ENCODE measurements at regions not wholly inside any gene's neighbourhood (a gene's known extent, or its start where the extent isn't known, plus 50 kb on each side); places are given as distances from the start of the nearest gene placed in this dataset.

DNA sequence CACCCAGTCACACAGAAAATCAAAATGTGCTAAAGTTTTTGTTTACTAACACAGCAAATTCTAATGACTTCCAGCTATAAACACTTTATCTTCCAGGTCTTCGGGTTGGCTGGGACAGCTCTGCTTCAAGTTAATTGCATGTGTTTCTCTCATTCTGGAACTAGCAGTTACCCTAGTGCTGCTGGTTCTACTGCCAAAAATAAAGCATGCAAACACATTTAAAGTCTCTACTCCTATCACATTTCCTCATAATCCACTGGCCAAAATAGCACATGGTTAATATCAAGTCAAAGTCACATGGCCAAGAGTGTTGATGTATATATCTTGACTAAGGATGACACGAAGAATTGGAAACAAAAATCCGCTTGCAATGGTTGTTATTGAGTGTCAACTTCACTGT is 973.1 kb upstream of the ADGRL2 start:
- DNase-seq: no peak

- no peak for DNase-seq
These were observed 975.7 kb upstream of the ADGRL2 start for GRCh38 chr1:80825067-80825466.

- DNase-seq: no peak
These were observed 982.5 kb upstream of the ADGRL2 start for GRCh38 chr1:80818211-80818610.

- no peak for DNase-seq
These were observed 992.8 kb upstream of the ADGRL2 start for GRCh38 chr1:80807981-80808380.

DNA sequence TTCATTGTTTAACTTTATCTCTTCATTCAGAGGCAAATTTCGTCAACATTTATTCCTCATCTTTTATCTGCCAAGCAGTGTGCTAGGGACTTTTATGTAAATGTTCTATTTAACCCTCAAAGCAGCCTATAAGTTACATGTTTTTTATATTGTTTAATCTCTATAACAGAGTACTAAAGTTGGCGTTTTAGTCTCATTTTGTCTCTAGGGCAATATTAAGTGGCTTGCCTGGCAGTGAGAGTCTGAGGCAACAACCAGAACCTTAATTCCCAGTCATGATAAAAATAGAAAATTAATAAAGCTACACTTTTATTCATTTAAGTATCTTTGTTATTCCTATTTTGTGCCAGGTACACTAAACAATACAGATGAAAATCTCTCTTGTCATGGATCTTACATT is 994.3 kb upstream of the ADGRL2 start:
- no peak for DNase-seq

GRCh38 chr1:80801695-80802094 is 999.0 kb upstream of the ADGRL2 start:
- no peak for DNase-seq

GRCh38 chr1:80799457-80799856 is 1001.3 kb upstream of the ADGRL2 start:
- DNase-seq: no peak

- no peak for DNase-seq
These were observed 1021.5 kb upstream of the ADGRL2 start for GRCh38 chr1:80779275-80779674.

DNA sequence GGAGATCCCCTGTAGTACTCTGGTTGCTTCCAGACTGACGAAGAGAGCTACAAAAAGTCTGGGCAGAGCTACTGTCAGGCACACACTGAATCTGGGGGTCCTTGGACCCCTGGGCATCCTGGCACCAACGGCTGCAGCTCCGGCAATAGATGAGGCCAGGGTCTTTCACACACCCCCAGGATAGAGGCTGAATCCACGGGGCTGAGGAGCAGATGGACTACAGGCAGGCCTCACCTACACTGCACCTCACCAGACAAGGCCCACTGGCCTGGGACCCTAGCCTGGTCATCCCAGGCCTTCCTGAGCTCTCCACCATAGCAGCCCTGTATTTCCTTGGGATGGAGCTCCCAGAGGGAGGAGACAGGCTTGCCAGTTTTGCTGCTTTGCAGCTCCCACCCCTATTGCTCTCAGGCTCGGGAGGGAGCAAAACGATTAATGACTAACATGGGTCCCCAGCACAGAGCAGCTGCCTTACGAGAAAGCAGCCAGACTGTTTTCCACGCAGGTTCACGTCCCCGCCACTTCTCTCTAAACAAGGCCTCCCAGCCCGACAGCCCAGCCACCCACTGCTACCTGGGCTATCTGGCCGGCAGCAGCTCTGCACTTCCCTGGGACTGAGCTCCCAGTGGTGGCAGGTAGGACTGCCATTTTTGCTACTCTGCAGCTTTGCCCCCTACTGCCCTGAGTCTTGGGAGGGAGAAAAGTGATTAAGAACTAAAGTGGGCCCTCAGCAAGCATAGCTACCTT is 1022.5 kb upstream of the ADGRL2 start:
- DNase-seq: no peak

DNA sequence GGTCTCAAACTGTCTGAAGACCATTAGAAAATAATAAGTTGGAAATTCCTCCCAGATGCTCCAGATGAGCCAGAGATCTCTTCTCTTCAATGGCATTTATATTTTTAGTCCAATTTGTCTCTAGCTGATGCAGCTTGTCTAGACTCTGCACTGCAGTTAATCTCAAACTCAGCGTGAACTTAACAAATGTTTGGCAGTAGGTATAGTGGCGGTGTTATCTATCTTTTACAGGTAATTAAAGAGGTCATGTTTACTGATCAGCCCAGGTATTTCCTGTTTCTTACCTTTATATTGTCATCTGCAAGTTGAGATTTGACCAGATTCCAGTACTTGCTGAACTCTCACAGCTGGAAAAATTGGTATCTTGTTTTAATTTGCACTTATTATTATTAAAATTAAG is 1024.5 kb upstream of the ADGRL2 start:
- no peak for DNase-seq

GRCh38 chr1:80769208-80769750 is 1031.5 kb upstream of the ADGRL2 start:
- no peak for DNase-seq

DNA sequence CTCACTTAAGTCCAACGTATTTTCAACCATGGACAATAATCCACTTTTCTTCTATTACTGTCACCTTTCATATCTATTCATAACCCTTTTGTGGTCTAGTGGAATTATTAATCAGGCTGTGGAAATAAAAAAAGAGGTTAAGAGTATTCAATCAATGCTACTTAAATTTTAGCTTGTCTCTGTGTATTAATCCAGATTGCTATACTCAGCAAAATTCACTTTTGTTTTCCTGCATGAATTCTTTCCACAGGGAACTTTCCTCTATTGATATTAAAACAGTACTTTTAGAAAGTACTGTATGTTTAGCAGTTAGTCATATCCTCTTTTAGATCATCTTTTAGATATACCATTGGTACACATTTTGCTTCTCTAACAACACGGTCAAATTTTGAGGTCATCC is 1033.0 kb upstream of the ADGRL2 start:
- DNase-seq: no peak

DNA sequence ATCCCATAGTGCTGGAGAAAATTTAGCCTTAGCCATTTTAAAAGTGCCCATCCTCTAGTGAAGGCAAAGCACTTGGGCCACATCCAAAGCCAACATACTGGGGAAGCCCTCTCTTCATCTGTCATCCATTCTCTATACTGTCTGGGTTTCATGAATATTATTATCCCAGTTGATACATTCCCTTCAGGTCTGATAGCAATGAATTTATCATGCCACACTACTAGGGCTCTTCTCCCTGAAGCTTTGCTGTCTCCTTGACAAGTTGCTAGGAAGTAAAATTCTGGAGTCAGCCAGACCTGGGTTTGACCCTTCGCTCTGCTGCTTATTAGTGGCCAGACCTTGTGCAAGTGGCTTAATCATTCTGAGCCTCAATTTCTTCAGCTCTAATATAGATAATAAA is 1041.4 kb upstream of the ADGRL2 start:
- no peak for DNase-seq

DNA sequence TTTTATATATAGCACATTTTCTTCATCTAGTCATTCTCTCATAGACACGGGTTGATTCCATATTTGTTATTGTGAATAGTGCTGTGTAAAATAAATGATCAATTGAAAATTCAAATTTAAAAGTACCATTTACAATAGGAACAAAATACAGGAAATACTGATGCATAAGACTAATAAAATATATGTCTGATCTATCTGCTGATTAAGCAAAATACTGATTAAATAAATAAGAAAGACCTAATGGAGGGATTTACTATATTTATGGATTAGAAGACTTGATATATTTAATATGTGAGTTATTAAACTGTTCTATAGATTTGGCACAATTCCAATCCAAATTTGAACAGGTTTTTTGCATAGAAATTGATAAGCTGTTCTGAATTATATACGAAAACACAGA is 1044.8 kb upstream of the ADGRL2 start:
- DNase-seq: no peak

DNA sequence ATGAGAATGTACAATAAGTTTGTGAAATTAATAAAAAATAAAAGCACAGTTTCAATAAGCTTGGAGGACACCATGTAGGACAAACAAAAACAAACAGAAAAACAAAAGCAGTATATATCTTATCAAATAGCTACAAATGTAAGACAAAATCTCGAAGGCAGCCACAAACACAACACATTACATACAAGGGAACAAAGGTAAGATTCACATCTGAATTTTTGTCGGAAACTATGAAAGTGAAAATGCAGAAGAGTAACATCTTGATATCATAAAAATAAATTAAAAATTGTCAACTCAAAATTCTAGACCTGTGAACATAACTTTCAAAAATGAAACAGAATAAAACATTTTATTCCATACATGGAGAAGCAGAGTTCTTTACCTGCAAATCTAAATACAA is 1049.5 kb upstream of the ADGRL2 start:
- no peak for DNase-seq

DNA sequence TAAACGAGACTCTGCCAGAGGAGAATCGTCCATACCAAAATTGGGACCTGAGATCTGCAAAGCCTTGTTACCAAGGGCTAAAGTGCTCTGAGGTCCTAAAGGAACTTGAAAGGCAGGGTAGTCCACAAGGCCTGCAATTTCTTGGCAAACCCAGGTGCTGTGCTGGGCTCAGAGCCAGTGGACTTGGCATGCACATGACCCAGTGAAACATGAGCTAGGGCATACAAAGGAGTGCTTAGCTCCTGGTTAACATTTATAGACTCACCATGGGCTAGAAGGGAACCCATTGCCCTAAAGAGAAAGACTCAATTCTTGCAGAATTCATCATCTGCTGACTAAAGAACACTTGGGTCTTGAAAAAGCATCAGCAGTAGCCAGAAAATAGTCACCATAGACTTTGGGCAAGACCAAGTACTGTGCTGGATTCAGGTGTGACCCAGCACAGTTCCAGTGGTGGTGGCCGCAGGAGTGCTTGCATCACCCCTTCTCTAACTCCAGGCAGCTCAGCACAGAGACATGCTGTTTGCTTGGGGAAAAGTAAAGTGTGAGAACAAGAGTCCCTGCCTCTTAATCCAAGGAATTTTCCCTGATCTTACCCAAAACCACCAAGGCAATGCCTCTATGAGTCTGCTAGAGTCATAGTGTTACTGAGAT is 1069.4 kb upstream of the ADGRL2 start:
- no peak for DNase-seq

GRCh38 chr1:80722611-80723010 is 1078.1 kb upstream of the ADGRL2 start:
- DNase-seq: no peak

- no peak for DNase-seq
These were observed 1094.2 kb upstream of the ADGRL2 start for GRCh38 chr1:80706526-80706925.

GRCh38 chr1:80678438-80678837 is 1122.3 kb upstream of the ADGRL2 start:
- no peak for DNase-seq

- no peak for DNase-seq
These were observed 1125.3 kb upstream of the ADGRL2 start for GRCh38 chr1:80675454-80675853.

DNA sequence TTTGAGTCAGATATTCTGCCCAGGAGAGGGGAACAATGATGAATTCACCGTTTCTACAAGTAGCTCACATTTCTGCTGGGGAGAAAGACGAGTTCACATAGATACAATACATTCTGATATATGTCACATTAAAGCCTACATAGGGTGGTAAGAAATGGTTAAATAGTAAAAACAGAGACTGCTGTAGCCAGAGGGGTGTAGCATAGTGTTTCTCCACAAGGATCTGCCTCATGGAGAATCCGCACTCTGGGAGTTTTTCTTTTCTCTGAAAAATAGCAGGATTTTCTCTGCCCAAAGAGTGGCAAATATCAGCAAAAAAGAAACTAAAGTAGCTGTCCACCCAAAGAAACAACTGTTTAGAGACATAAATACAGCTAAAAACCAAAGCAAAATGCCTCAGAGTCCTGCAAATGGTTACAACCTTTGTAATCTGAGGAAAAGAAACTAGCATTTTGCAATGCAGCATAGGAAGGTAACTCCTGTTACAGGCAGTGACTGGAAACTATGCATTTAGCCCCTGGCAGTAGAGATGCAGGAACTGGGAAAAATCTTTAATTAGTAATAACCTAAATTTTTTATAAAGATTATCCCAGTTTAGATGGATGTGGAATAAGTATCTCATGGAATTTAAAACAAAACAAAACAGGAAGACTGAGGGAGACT is 1126.7 kb upstream of the ADGRL2 start:
- DNase-seq: no peak

GRCh38 chr1:80668372-80668771 is 1132.4 kb upstream of the ADGRL2 start:
- no peak for DNase-seq

- no peak for DNase-seq
These were observed 1134.7 kb upstream of the ADGRL2 start for GRCh38 chr1:80666073-80666472.

GRCh38 chr1:80659161-80659560 is 1141.6 kb upstream of the ADGRL2 start:
- DNase-seq: no peak
